ENCODE measurements at regions not wholly inside any gene's neighbourhood (a gene's known extent, or its start where the extent isn't known, plus 50 kb on each side); places are given as distances from the start of the nearest gene placed in this dataset.

- no peak for TF ChIP-seq MAX (IDR thresholded peaks at IDR 0.05)
- no peak for TF ChIP-seq ZFX (IDR thresholded peaks at IDR 0.05)
- TF ChIP-seq SP1 (IDR thresholded peaks at IDR 0.05; ENCODE audit: low read depth), result no peak
- TF ChIP-seq RAD21 (IDR thresholded peaks at IDR 0.05; ENCODE audit: low read depth), result no peak
- TF ChIP-seq POLR2A (IDR thresholded peaks at IDR 0.05; ENCODE audit: borderline replicate concordance, extremely low read depth, insufficient read depth, insufficient read length), result no peak
- no peak for TF ChIP-seq SRF (IDR thresholded peaks at IDR 0.05; ENCODE audit: low read depth)
- no peak for TF ChIP-seq ZNF274 (IDR thresholded peaks at IDR 0.05; ENCODE audit: low read depth, low read length)
- no peak for TF ChIP-seq POLR2AphosphoS5 (IDR thresholded peaks at IDR 0.05; ENCODE audit: low read depth, low read length)
- TF ChIP-seq YY1 (IDR thresholded peaks at IDR 0.05; ENCODE audit: extremely low read depth, insufficient replicate concordance, low read depth, low read length), result no peak
These were observed 128.6 kb downstream of the CHIC2 start (continued) for GRCh38 chr4:53935780-53936179.

GRCh38 chr4:53932796-53933610 is 131.4 kb downstream of the CHIC2 start:
- peaks cover 6 to 19% of the 10 kb centered on the region in 2 experiments; a peak in 3 of 4 replicates for H3K4me1 ChIP-seq (ENCODE audit: control insufficient read depth in 1 of 2, insufficient read depth in 2 of 2, low read length in 2 of 2)
- no peak overlapping the region for H2AFZ ChIP-seq (ENCODE audit: low read depth, low read length, poor library complexity, severe bottlenecking)
- ChIA-PET RAD21 (ENCODE audit: low non-redundant PET in 1 of 2, low total read pairs in 2 of 2, uncharacterized antibody in 2 of 2, unreplicated experiment in 2 of 2) (interaction anchor here in 1 of 2 experiments (0.6 kb wide), 1 partner anchor 63 kb away, joined by 3 read pairs; no protein-coding TSS in a partner anchor), POLR2A (no interaction called here), CTCF (interaction anchor here (5.0 kb wide), 1 partner anchor 284 kb away, joined by 64 read pairs; no protein-coding TSS in a partner anchor)
- intact Hi-C loops (cut with micrococcal nuclease), result no loop called here
- no TSS peak for BruUV-seq (replicated peaks)
- H3K79me2 ChIP-seq (ENCODE audit: insufficient read depth, low read length), result no peaks in the 10 kb centered on the region
- H3K36me3 ChIP-seq (ENCODE audit: control insufficient read depth in 1 of 2, insufficient read depth in 2 of 2, low read length in 2 of 2), result no peaks in the 10 kb centered on the region
- H3K9me3 ChIP-seq (ENCODE audit: control insufficient read depth in 1 of 2, insufficient read depth in 1 of 2, low read depth in 1 of 2, low read length in 2 of 2), result no peaks in the 10 kb centered on the region
- no peaks in the 10 kb centered on the region for H4K20me1 ChIP-seq (ENCODE audit: insufficient read depth)
- no peak for ATAC-seq
- H3K9ac ChIP-seq (ENCODE audit: low read length), result no peak overlapping the region
- no peaks in the 10 kb centered on the region for H3K27me3 ChIP-seq (ENCODE audit: insufficient read depth, low read length)
- TF ChIP-seq RAD21 (IDR thresholded peaks at IDR 0.05; ENCODE audit: low read depth) (no peak), JUND (IDR thresholded peaks at IDR 0.05) (no peak)
- no peak overlapping the region for H3K4me3 ChIP-seq (replicated peaks in 1 of 2; ENCODE audit: low read depth in 1 of 2, low read length in 2 of 2)
- no peak for DNase-seq (ENCODE audit: low read depth, low spot score)
- H3K9me2 ChIP-seq (ENCODE audit: insufficient read depth), result no peaks in the 10 kb centered on the region
- no peak overlapping the region for H3K4me2 ChIP-seq (ENCODE audit: low read length)
- H3K27ac ChIP-seq (ENCODE audit: low read depth, low read length), result no peak overlapping the region

Data from HCT116 (cell line).